ENCODE measurements at regions not wholly inside any gene's neighbourhood (a gene's known extent, or its start where the extent isn't known, plus 50 kb on each side); places are given as distances from the start of the nearest gene placed in this dataset.

DNA sequence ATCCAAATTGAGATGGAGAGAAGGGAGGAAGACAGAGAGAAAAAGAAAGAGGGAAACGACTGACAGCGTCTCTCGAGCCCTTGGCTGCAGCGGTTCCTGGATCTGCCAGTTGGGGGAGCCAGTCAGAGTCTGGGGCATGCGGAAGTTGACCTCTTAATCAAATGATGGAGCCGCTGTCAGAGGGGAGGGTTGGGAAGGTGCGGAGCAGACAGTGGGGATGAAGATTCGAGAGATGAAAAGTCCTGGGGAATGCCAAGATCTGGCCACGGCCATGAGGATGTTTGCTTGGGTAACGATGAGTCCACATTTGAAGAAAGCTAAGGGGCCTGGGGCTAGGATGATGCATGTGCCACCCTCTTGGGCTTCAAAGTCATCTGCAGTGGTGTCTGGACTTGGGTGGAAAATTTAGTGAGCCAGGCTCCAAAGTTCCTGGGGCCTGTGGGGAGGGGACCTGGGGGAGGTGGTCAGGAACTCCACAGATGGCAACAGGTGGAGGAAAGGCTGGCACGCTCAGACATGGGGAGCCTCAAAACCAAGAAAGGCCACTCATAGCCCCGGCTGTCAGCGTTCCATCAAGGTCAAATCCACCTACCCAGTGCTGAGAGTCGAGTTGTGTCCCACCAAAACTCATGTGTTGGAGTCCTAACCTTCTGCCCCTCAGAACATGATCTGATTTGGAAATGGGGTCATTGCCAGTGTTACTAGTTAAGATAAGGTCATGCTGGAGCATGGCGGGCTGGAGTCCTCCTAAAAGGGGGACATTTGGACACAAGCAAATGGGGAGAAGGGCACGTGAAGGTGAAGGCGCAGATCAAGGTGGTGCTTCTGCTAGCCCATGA, 200.1 kb downstream of the NDUFA10 start:
- intact Hi-C loops (cut with micrococcal nuclease) = no loop called here
- Mint-ChIP-seq H3K27ac (no peak overlapping the region), H3K27me3 (ENCODE audit: low read depth in 2 of 2) (peaks cover 16 to 22% of the 10 kb centered on the region in 2 donors), H3K9me3 (no peaks in the 10 kb centered on the region), H3K4me1 (no peaks in the 10 kb centered on the region), H3K4me3 (no peak overlapping the region), H3K36me3 (no peaks in the 10 kb centered on the region)
- TF ChIP-seq CTCF (IDR thresholded peaks at IDR 0.05) = no peak
- ATAC-seq (no peak), DNase-seq (peak in 1 of 2 donors; percentile 6)
- H3K4me1 ChIP-seq (ENCODE audit: control insufficient read depth, insufficient read depth, low read length) = no peaks in the 10 kb centered on the region
- 91% methylated on average over 17 of the region's 17 CpGs for WGBS (ENCODE audit: insufficient coverage)
- H3K27ac ChIP-seq (ENCODE audit: low read length) = no peak overlapping the region
- H3K36me3 ChIP-seq (ENCODE audit: control insufficient read depth, insufficient read depth, low read length) = no peaks in the 10 kb centered on the region
- no peaks in the 10 kb centered on the region for H3K27me3 ChIP-seq (ENCODE audit: control insufficient read depth, insufficient read depth, low read length)
- H3K9me3 ChIP-seq (ENCODE audit: control insufficient read depth, insufficient read depth, low read length) = no peaks in the 10 kb centered on the region
- no peak overlapping the region for H3K4me3 ChIP-seq (ENCODE audit: low read length)

- H3K9me3 ChIP-seq (ENCODE audit: control insufficient read depth, insufficient read depth, low read length) = no peaks in the 10 kb centered on the region
- peak in 1 of 2 donors; percentile 1 for DNase-seq
- no peak for ATAC-seq
These were observed 201.0 kb downstream of the NDUFA10 start for GRCh38 chr2:239824046-239824694.

DNA sequence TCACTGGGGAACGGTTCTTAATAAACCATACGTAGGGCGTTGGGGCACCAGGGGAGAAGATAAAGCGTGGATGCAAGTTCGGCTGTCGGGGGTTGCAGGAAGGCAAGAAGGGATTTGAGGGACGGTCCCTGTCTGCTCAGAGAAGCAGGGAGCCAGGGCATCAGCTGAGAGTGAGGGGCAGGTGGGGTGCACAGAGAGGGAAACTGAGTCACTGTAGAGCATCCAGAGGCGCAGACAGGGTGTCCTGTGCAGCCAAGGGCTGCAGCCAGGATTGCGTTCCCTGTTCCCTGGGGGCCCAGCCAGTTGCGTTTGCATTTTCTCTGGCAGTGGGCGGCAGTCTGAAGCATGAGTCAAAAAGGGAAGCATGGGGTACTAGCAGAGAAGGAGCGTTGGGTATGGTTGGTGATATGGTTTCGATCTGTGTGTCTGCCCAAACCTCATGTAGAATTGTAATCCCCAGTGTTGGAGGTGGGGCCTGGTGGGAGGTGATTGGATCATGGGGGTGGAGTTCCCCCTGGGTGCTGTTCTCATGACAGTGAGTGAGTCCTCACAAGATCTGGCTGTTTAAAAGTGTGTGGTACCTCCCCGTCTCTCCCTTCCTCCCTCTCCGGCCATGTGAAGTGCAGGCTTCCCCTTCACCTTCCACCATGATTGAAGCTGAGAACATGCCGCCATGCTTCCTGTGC, 202.9 kb downstream of the NDUFA10 start:
- ATAC-seq = no peak
- Histone ChIP-seq H3K4me1 (ENCODE audit: control insufficient read depth, insufficient read depth, low read length) (no peaks in the 10 kb centered on the region), H3K36me3 (ENCODE audit: control insufficient read depth, insufficient read depth, low read length) (no peaks in the 10 kb centered on the region), H3K27ac (ENCODE audit: low read length) (no peak overlapping the region), H3K4me3 (ENCODE audit: low read length) (no peak overlapping the region), H3K9me3 (ENCODE audit: control insufficient read depth, insufficient read depth, low read length) (no peaks in the 10 kb centered on the region), H3K27me3 (ENCODE audit: control insufficient read depth, insufficient read depth, low read length) (no peaks in the 10 kb centered on the region)
- H3K4me3 Mint-ChIP-seq = no peak overlapping the region
- H3K27me3 Mint-ChIP-seq (ENCODE audit: low read depth in 2 of 2) = peaks cover 16 to 22% of the 10 kb centered on the region in 2 donors
- H3K9me3 Mint-ChIP-seq = no peaks in the 10 kb centered on the region
- H3K27ac Mint-ChIP-seq = no peak overlapping the region
- DNase-seq = no peak
- no peaks in the 10 kb centered on the region for H3K4me1 Mint-ChIP-seq
- 84% methylated on average over 16 of the region's 16 CpGs for WGBS (ENCODE audit: insufficient coverage)
- no peak for TF ChIP-seq CTCF (IDR thresholded peaks at IDR 0.05)
- H3K36me3 Mint-ChIP-seq = no peaks in the 10 kb centered on the region
- intact Hi-C loops (cut with micrococcal nuclease) = no loop called here

More at GRCh38 chr2:239824046-239824694, 201.0 kb downstream of the NDUFA10 start:
- intact Hi-C loops (cut with micrococcal nuclease) = no loop called here
- H3K4me3 Mint-ChIP-seq = no peak overlapping the region
- H3K36me3 Mint-ChIP-seq = no peaks in the 10 kb centered on the region
- no peak overlapping the region for H3K27ac ChIP-seq (ENCODE audit: low read length)
- H3K36me3 ChIP-seq (ENCODE audit: control insufficient read depth, insufficient read depth, low read length) = no peaks in the 10 kb centered on the region
- no peaks in the 10 kb centered on the region for H3K9me3 Mint-ChIP-seq
- no peaks in the 10 kb centered on the region for H3K27me3 ChIP-seq (ENCODE audit: control insufficient read depth, insufficient read depth, low read length)
- no peak overlapping the region for H3K4me3 ChIP-seq (ENCODE audit: low read length)
- no peaks in the 10 kb centered on the region for H3K4me1 ChIP-seq (ENCODE audit: control insufficient read depth, insufficient read depth, low read length)
- H3K27ac Mint-ChIP-seq = no peak overlapping the region
- H3K4me1 Mint-ChIP-seq = no peaks in the 10 kb centered on the region
- 71% methylated on average over 11 of the region's 11 CpGs for WGBS (ENCODE audit: insufficient coverage)
- no peak for TF ChIP-seq CTCF (IDR thresholded peaks at IDR 0.05)
- H3K27me3 Mint-ChIP-seq (ENCODE audit: low read depth in 2 of 2) = peaks cover 16 to 22% of the 10 kb centered on the region in 2 donors
